ENCODE measurements at regions not wholly inside any gene's neighbourhood (a gene's known extent, or its start where the extent isn't known, plus 50 kb on each side); places are given as distances from the start of the nearest gene placed in this dataset.

- no peak overlapping the region for H3K27ac Mint-ChIP-seq (ENCODE audit: unreplicated experiment)
- BruUV-seq (replicated peaks), result no TSS peak
- CTCF ChIA-PET, result no interaction called here
- DNase-seq, result no peak
- intact Hi-C loops (cut with micrococcal nuclease; ENCODE audit: unreplicated experiment), result no loop called here
- no peaks in the 10 kb centered on the region for H3K4me1 Mint-ChIP-seq (ENCODE audit: low read depth, unreplicated experiment)
- H3K36me3 Mint-ChIP-seq (ENCODE audit: insufficient read depth, unreplicated experiment), result no peaks in the 10 kb centered on the region
- TF ChIP-seq, protein P1, sequence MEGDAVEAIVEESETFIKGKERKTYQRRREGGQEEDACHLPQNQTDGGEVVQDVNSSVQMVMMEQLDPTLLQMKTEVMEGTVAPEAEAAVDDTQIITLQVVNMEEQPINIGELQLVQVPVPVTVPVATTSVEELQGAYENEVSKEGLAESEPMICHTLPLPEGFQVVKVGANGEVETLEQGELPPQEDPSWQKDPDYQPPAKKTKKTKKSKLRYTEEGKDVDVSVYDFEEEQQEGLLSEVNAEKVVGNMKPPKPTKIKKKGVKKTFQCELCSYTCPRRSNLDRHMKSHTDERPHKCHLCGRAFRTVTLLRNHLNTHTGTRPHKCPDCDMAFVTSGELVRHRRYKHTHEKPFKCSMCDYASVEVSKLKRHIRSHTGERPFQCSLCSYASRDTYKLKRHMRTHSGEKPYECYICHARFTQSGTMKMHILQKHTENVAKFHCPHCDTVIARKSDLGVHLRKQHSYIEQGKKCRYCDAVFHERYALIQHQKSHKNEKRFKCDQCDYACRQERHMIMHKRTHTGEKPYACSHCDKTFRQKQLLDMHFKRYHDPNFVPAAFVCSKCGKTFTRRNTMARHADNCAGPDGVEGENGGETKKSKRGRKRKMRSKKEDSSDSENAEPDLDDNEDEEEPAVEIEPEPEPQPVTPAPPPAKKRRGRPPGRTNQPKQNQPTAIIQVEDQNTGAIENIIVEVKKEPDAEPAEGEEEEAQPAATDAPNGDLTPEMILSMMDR (IDR thresholded peaks at IDR 0.05; ENCODE audit: unreplicated experiment), result no peak
- no peaks in the 10 kb centered on the region for H3K27me3 Mint-ChIP-seq (ENCODE audit: unreplicated experiment)
- H3K4me3 Mint-ChIP-seq (ENCODE audit: low read depth, unreplicated experiment), result no peak overlapping the region
- H3K9me3 Mint-ChIP-seq (ENCODE audit: low read depth, unreplicated experiment), result no peaks in the 10 kb centered on the region
Measured at GRCh38 chr1:87555366-87555765, 226.7 kb downstream of the LMO4 start.

DNA sequence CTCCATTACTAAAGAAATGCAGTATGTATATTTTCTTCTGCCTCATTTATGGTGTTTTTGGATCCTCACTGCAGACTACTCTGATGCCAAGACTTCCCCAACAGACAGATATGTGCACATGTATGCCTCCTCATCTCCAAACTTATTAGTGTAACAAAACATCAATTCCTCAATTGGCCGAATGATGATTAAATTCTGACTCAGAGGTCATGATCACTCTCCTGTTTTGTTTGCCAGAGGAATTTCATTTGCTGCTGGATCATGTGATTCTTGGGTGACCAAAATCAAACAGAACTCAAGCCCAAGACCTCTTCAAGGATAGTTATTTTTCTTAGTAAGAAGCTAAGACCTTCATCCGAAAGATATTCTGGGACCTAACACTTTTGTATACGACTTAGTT is 227.6 kb downstream of the LMO4 start:
- no peak for DNase-seq
- intact Hi-C loops (cut with micrococcal nuclease; ENCODE audit: unreplicated experiment), result no loop called here
- Mint-ChIP-seq H3K4me1 (ENCODE audit: low read depth, unreplicated experiment) (no peaks in the 10 kb centered on the region), H3K4me3 (ENCODE audit: low read depth, unreplicated experiment) (no peak overlapping the region), H3K27ac (ENCODE audit: unreplicated experiment) (no peak overlapping the region), H3K27me3 (ENCODE audit: unreplicated experiment) (no peaks in the 10 kb centered on the region), H3K9me3 (ENCODE audit: low read depth, unreplicated experiment) (no peaks in the 10 kb centered on the region), H3K36me3 (ENCODE audit: insufficient read depth, unreplicated experiment) (no peaks in the 10 kb centered on the region)
- no TSS peak for BruUV-seq (replicated peaks)
- TF ChIP-seq, protein P1 (IDR thresholded peaks at IDR 0.05; ENCODE audit: unreplicated experiment), result no peak
- CTCF ChIA-PET, result interaction anchor here (0.6 kb wide), 1 partner anchor 997 kb away, joined by 4 read pairs; no protein-coding TSS in a partner anchor

- CTCF ChIA-PET, result interaction anchor here (1.4 kb wide), 1 partner anchor 9 kb away, joined by 4 read pairs; no protein-coding TSS in a partner anchor
Measured at GRCh38 chr1:87558921-87559320, 230.2 kb downstream of the LMO4 start.

DNA sequence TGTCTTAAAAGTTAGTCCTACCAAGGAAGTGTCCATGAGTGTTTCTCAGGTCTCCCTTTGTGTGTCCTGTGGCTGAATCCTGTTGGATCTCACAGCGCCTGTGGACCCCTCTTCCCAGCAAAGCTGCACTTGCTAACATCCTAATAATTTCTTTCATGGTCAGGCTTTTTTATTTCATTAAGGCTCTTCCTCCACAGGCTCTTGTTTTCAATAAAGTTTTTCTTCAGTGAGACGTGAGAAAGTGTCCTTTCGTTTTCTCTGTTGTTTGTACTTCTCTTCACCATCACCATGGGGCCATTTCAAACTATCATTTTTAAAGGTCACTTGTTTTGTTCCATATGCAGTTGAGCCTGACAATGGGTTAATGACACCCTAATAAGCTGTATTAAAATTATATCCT is 231.5 kb downstream of the LMO4 start:
- DNase-seq, result no peak
- no peak overlapping the region for H3K27ac Mint-ChIP-seq (ENCODE audit: unreplicated experiment)
- CTCF ChIA-PET, result interaction anchor here (1.4 kb wide), 1 partner anchor 8 kb away, joined by 4 read pairs; no protein-coding TSS in a partner anchor
- no TSS peak for BruUV-seq (replicated peaks)
- H3K9me3 Mint-ChIP-seq (ENCODE audit: low read depth, unreplicated experiment), result no peaks in the 10 kb centered on the region
- no peaks in the 10 kb centered on the region for H3K27me3 Mint-ChIP-seq (ENCODE audit: unreplicated experiment)
- H3K4me1 Mint-ChIP-seq (ENCODE audit: low read depth, unreplicated experiment), result no peaks in the 10 kb centered on the region
- TF ChIP-seq, protein P1 (IDR thresholded peaks at IDR 0.05; ENCODE audit: unreplicated experiment), result no peak
- intact Hi-C loops (cut with micrococcal nuclease; ENCODE audit: unreplicated experiment), result no loop called here
- H3K36me3 Mint-ChIP-seq (ENCODE audit: insufficient read depth, unreplicated experiment), result no peaks in the 10 kb centered on the region
- no peak overlapping the region for H3K4me3 Mint-ChIP-seq (ENCODE audit: low read depth, unreplicated experiment)

More at GRCh38 chr1:87558921-87559320, 230.2 kb downstream of the LMO4 start:
- no TSS peak for BruUV-seq (replicated peaks)
- TF ChIP-seq, protein P1 (IDR thresholded peaks at IDR 0.05; ENCODE audit: unreplicated experiment), result no peak
- intact Hi-C loops (cut with micrococcal nuclease; ENCODE audit: unreplicated experiment), result no loop called here
- DNase-seq, result no peak
- no peak overlapping the region for H3K27ac Mint-ChIP-seq (ENCODE audit: unreplicated experiment)
- H3K36me3 Mint-ChIP-seq (ENCODE audit: insufficient read depth, unreplicated experiment), result no peaks in the 10 kb centered on the region
- no peaks in the 10 kb centered on the region for H3K9me3 Mint-ChIP-seq (ENCODE audit: low read depth, unreplicated experiment)
- no peaks in the 10 kb centered on the region for H3K27me3 Mint-ChIP-seq (ENCODE audit: unreplicated experiment)
- no peaks in the 10 kb centered on the region for H3K4me1 Mint-ChIP-seq (ENCODE audit: low read depth, unreplicated experiment)
- no peak overlapping the region for H3K4me3 Mint-ChIP-seq (ENCODE audit: low read depth, unreplicated experiment)
